GM19035 (cell line): ENCODE measurements at regions not wholly inside any gene's neighbourhood (a gene's known extent, or its start where the extent isn't known, plus 50 kb on each side); places are given as distances from the start of the nearest gene placed in this dataset.

Source experiments
- ATAC-seq: cut with Tn5 transposase; IDR thresholded peaks from one replicate; pipeline ENCODE4 v1.9.1; 2021; ENCODE audit not compliant: unreplicated experiment

GRCh38 chr1:5575396-5575940, 416.8 kb downstream of the NPHP4 start:
- no peak for ATAC-seq

GRCh38 chr1:5574641-5575040, 417.6 kb downstream of the NPHP4 start:
- no peak for ATAC-seq

GRCh38 chr1:5572794-5573193, 419.4 kb downstream of the NPHP4 start:
- no peak for ATAC-seq

GRCh38 chr1:5571861-5572401, 420.3 kb downstream of the NPHP4 start:
- no peak for ATAC-seq

- no peak for ATAC-seq
Measured at GRCh38 chr1:5571438-5571837, 420.8 kb downstream of the NPHP4 start.

GRCh38 chr1:5570931-5571330, 421.3 kb downstream of the NPHP4 start:
- ATAC-seq: no peak

GRCh38 chr1:5568321-5568720, 423.9 kb downstream of the NPHP4 start:
- ATAC-seq: no peak

- ATAC-seq: no peak
Measured at GRCh38 chr1:5567839-5568238, 424.4 kb downstream of the NPHP4 start.

- ATAC-seq: no peak
Measured at GRCh38 chr1:5566924-5567323, 425.3 kb downstream of the NPHP4 start.

GRCh38 chr1:5565281-5566125, 426.7 kb downstream of the NPHP4 start:
- no peak for ATAC-seq

GRCh38 chr1:5564578-5565257, 427.5 kb downstream of the NPHP4 start:
- no peak for ATAC-seq

GRCh38 chr1:5563861-5564577, 428.2 kb downstream of the NPHP4 start:
- no peak for ATAC-seq

- no peak for ATAC-seq
Measured at GRCh38 chr1:5562769-5563168, 429.5 kb downstream of the NPHP4 start.

GRCh38 chr1:5562331-5562730, 429.9 kb downstream of the NPHP4 start:
- ATAC-seq: no peak

GRCh38 chr1:5559078-5559477, 433.1 kb downstream of the NPHP4 start:
- no peak for ATAC-seq

GRCh38 chr1:5555853-5556252, 436.4 kb downstream of the NPHP4 start:
- no peak for ATAC-seq

GRCh38 chr1:5554784-5555183, 437.4 kb downstream of the NPHP4 start:
- ATAC-seq: no peak

GRCh38 chr1:5554111-5554510, 438.1 kb downstream of the NPHP4 start:
- no peak for ATAC-seq

- ATAC-seq: no peak
Measured at GRCh38 chr1:5552787-5553484, 439.3 kb downstream of the NPHP4 start.

GRCh38 chr1:5551274-5551975, 440.8 kb downstream of the NPHP4 start:
- no peak for ATAC-seq
